Limb (tissue), 2 donors: ENCODE measurements at regions not wholly inside any gene's neighbourhood (a gene's known extent, or its start where the extent isn't known, plus 50 kb on each side); places are given as distances from the start of the nearest gene placed in this dataset.

Source experiments
- DNase-seq, 2 donors: peaks; one replicate each; pipeline ENCODE4 v3.0.0-alpha.2; 2016; ENCODE audit errors: extremely low spot score in 2 of 2

GRCh38 chr3:73964818-73965217, 340.1 kb upstream of the PDZRN3 start:
- no peak for DNase-seq

DNA sequence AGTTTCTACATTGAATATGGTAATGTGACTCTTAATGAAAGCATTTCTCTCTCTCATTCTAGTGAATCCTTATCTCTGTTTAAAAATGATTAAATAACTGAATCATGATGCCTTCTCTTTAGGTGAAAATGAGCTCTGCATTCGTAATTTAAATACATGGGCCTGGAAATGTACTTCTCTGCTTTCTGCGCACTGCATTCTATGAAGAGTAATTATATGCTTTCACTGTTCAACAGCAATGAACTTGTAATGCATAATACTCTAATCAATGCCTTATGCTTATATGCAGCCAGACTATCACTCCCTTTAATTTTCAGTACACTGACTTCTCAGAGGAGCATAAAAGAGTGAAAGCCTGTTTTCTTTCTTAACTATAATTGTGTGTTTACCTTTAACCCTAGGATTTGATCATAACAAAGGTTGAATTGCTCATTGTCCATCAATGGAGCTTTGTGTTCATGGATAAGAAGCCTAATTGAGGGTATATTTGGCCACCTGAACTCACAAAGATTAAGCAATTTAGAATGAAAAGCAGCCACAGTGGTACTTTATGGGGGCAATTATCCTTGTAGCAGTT, 330.8 kb upstream of the PDZRN3 start:
- DNase-seq = no peak

DNA sequence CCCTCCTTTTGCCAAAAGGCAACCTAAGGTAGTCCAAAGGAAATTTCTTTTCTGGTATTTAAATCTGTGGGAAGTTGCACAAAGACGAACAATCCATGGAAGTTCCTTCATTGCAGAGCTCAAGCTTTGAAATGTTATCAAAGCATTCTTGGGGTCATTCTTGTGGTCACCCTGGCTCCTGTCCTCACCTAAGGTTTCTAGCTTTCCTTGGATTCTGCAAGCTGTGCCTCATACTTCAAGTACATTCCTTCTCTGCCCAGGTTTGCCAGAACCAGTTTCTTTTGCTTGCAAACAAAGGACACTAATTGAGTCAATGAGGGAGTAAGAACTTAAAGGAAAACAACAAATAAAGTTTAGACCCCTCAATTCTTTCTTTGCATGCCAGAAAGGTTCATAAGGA, 329.8 kb upstream of the PDZRN3 start:
- no peak for DNase-seq

DNA sequence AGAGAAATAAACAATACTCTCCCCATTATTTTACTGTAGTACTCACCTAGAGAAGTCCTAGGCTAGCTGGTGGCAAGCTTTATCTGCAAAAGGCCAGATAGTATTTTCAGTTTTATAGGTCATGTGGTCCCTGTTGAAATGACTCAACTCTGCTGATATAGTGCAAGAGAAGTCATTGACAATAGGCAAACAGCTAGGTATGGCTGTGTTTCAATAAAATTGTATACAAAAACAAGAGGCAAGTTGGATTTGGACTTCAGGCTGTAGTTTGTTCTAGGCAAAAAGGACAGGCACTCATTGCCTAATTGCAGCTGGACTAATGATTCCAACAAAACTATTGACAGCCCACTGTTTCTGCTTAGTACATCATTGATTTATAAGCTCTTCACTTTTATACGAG, 328.0 kb upstream of the PDZRN3 start:
- no peak for DNase-seq

DNA sequence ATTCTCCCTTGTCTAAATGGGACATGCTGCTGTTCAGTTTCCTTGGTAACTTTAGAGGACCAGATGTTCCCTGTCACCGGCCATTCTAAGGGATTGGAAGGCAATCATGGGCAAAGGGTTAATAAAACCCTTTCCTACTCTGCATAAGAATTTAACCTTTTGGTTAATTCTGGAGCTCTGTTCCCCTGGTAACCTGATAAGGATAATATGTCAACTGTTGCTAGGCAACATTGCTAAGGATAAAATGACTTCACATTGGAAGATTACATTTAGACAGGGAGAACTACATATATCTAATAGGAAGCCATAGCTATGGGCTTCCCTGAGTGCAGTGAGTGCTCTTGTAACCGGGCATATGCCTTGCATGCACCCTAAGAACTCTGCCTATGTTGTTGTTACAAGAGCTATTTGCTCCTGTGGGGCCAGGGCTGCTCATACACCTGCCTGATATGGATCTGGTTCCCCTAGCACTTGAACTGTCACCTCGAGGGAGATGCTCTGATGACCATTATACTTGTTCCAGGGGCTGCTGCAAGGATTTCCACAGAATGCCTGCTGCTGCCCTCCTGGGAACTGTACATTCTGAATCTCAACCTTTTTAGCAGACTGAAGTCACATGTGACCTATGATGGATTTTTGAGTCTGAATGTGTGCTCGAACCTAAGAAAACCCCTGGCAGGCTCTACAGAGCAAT, 326.3 kb upstream of the PDZRN3 start:
- no peak for DNase-seq

GRCh38 chr3:73945541-73945940, 320.8 kb upstream of the PDZRN3 start:
- DNase-seq = no peak

DNA sequence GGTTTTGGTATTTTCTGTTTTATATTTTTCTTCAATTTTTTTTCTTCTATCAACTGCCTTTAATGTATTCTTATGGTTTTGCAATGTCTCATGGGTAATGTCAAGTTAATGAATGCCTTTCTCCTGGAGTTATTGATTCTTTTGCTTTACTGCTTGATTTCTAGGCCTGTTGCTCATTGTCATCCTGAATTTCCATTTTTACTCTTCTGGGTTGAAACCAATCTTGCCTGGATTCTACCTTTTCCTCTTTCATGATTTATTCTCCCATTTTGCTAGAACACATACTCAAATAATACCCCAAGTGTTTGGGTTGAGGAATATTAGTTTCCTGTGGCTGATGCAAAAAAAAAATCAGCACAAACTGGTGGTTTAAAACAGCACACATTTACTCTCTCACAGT, 315.2 kb upstream of the PDZRN3 start:
- no peak for DNase-seq

- no peak for DNase-seq
Measured at GRCh38 chr3:73933585-73933984, 308.8 kb upstream of the PDZRN3 start.

- no peak for DNase-seq
Measured at GRCh38 chr3:73927203-73927570, 302.4 kb upstream of the PDZRN3 start.

DNA sequence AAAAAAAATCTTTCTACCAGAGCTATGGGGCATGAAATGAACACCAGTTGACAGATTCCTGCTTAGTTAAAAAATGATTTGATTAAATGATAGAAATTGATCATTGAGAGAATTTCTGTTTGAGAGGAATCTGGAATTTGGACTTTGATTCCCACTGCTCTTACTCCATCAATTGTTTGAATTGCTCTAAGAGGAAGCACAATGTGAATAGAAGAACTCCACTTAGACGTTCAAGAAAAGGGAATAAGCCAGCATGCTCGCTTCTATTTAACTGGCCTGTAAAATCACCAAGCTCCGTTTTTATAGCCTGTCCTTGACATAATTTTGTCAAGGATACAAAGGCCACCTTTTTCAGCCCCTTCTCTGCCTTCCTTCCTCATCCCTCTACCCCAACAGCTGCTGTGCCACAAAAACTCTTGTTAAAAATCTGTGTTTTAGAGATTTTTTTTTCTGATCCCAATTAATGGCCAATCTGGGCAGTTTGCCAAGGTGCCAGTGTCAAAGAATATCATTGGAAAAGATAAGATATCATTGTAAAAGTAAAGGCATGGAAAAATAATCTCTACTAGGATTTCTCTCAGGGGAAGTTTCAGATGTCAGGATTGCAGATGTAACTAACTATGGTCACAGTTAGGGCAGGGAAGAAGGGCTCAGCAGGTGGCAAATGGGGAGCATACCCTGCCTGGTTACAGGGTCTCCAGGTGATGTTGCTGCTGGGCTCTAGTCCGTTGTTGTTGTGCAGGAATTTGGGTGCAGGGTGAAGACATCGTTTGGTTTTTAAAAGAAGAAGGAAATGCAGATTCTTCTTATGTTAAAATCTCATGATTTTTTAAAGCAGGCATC, 301.8 kb upstream of the PDZRN3 start:
- DNase-seq = no peak

GRCh38 chr3:73925011-73925410, 300.3 kb upstream of the PDZRN3 start:
- DNase-seq = no peak

DNA sequence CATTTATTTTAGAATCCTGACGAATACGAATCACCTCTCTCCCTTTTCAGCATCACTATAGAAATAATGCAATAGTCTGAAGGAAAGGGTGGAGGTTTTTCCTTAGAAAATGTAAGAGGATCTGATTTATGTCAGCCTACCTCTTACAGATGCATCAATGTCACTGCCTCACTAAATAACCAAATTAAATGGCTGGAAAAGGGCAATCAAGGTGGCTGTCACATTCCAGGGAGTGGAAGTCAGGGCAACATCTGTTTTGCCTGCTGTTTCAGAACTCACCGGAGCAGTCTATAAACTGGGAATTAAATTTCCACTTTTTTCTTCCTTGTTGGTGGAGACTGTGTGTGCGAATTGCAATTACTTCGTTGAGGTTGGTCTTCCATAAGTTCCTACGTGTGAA, 299.3 kb upstream of the PDZRN3 start:
- DNase-seq = no peak

DNA sequence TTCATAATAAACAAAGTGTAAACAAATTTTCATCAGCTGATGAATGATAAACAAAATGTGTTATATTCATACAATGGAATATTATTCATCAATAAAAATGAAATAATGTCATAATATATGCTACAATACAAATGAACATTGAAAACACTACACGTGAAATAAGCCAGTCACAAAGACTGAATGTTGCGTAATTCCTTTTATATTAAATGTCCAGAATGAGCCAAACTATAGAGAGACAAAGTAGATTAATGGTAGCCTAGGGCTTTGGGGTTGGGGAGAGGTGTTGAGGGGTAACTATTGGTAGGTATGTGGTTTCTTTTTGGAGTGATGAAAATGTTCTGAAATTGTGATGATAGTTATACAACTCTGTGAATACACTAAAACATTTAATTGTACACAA, 292.9 kb upstream of the PDZRN3 start:
- no peak for DNase-seq

GRCh38 chr3:73915886-73916285, 291.1 kb upstream of the PDZRN3 start:
- no peak for DNase-seq

DNA sequence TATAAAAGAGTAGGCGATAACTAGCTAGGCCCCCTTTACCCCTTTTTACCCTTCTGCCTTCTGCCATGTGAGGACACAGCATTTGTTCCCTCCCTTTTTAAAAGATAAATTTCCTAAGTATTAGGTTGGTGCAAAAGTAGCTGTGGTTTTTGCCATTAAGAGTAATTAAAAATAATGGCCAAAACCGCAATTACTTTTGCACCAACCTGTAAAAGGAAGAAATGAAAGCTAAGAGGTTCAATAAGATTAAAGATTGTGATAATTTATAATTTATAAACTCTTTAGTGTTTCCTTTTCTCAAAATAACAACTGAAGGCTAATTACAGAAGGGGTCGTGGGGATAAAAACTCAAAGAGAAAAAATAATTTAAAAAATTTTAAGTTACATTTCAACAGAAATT, 283.5 kb upstream of the PDZRN3 start:
- no peak for DNase-seq

DNA sequence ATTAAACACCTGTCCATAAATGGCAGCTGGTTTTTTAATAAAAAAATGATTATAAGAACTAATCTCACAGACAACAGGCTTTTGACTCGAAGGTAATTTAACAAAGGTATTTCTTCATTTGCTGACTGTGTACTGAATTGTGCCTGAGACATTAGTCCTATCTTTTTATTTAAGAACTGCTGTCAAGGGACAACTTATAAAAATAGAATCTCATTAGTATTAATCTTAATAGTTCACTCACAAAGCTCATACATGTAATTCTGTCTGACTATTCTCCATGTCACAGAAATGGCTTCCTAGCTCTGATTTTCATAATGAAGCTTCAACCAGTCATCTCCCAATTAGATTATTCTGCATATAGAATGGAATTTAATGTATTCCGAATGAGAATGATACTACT, 276.9 kb upstream of the PDZRN3 start:
- no peak for DNase-seq

GRCh38 chr3:73894474-73895213, 269.9 kb upstream of the PDZRN3 start:
- no peak for DNase-seq

- DNase-seq = no peak
Measured at GRCh38 chr3:73893089-73893488, 268.3 kb upstream of the PDZRN3 start.

- no peak for DNase-seq
Measured at GRCh38 chr3:73885862-73886261, 261.1 kb upstream of the PDZRN3 start.

- DNase-seq = no peak
Measured at GRCh38 chr3:73884361-73884760, 259.6 kb upstream of the PDZRN3 start.

GRCh38 chr3:73883497-73883896, 258.8 kb upstream of the PDZRN3 start:
- no peak for DNase-seq
